Heart left ventricle (tissue), 16 donors: ENCODE measurements at regions not wholly inside any gene's neighbourhood (a gene's known extent, or its start where the extent isn't known, plus 50 kb on each side); places are given as distances from the start of the nearest gene placed in this dataset.

Experiments
- ATAC-seq, 4 donors: fragments of 200-7000 bp; cut with Tn5 transposase; one replicate each; pipeline ENCODE4 v1.9.1; 2020 to 2022; ENCODE audit warnings: moderate library complexity in 4 of 4, mild to moderate bottlenecking in 3 of 4, moderate number of reproducible peaks in 1 of 4
- DNase-seq, 5 donors: peaks; one replicate each; pipeline ENCODE4 v3.0.0-alpha.2; 2020
- H3K27ac ChIP-seq, 12 donors: fragments of 200-600 bp; sonication (generic) in 4 of 12; one replicate each; pipeline versions ENCODE4 v1.5.0 to v1.8.0; 2016 to 2022; ENCODE audit warnings: mild to moderate bottlenecking in 2 of 12
- H3K27me3 ChIP-seq, 9 donors: fragments of 200-600 bp; sonication (generic) in 2 of 9; one replicate each; pipeline versions ENCODE4 v1.5.1 to v1.8.0; 2016 to 2022; ENCODE audit warnings: mild to moderate bottlenecking in 3 of 9
- H3K36me3 ChIP-seq, 9 donors: fragments of 200-600 bp; sonication (generic) in 2 of 9; one replicate each; pipeline versions ENCODE4 v1.5.0 to v1.8.0; 2018 to 2022; ENCODE audit warnings: mild to moderate bottlenecking in 2 of 9
- H3K4me1 ChIP-seq, 12 donors: fragments of 200-600 bp; sonication (generic) in 4 of 12; one replicate each; pipeline versions ENCODE4 v1.5.0 to v1.8.0; 2016 to 2022; ENCODE audit warnings: mild to moderate bottlenecking in 3 of 12
- H3K4me3 ChIP-seq, 12 donors: fragments of 200-600 bp; sonication (generic) in 4 of 12; one replicate each; pipeline versions ENCODE4 v1.5.0 to v1.8.0; 2017 to 2022; ENCODE audit warnings: mild to moderate bottlenecking in 9 of 12, moderate library complexity in 4 of 12
- H3K9me3 ChIP-seq, 12 donors: fragments of 200-600 bp; sonication (generic) in 4 of 12; one replicate each; pipeline versions ENCODE4 v1.5.0 to v1.8.0; 2016 to 2022; ENCODE audit warnings: mild to moderate bottlenecking in 1 of 12
- CTCF ChIP-seq, 12 donors: fragments of 200-600 bp; sonication (generic) in 4 of 12; IDR thresholded peaks; one replicate each; pipeline versions ENCODE4 v1.5.0 to v1.8.0; 2018 to 2022; ENCODE audit warnings: antibody characterized with exemption in 12 of 12, mild to moderate bottlenecking in 5 of 12
- POLR2A ChIP-seq, 2 donors: fragments of 450-650 bp; IDR thresholded peaks; one replicate each; pipeline ENCODE4 v1.6.1; 2017; ENCODE audit warnings: antibody characterized with exemption in 2 of 2, mild to moderate bottlenecking in 2 of 2, moderate library complexity in 2 of 2
- WGBS, 4 donors: extraction: QIAGEN DNeasy Blood & Tissue Kit in 2 of 4; methylation state at CpG; one replicate each; pipeline versions ENCODE4 v1.1.5 to v1.1.7; 2013 to 2018; 5-methylcytosine and 5-hydroxymethylcytosine counted together
- intact Hi-C, 10 donors: fragments of 100-400 bp; cut with DNase I; formaldehyde crosslinking; loops; one replicate each; pipeline versions ENCODE4 v1.11.1 to v1.14.2; 2022
- donor health status: ischemic (EF 13 %, LVEDD 7.1; RV severe dilation, severe dysfunction).
- donor health status: healthy with polysubstance abuse.
- donor health status: DM: no; HTN: yes; CAD: no.
- donor health status: DM: no; HTN: no; CAD: no.
- donor health status: ischemic (EF 25% LVEDD 6.9; RV normal size, moderate dysfunction).
- donor health status: ischemic (EF 25% LVEDD 5.7; RV mildly dilated, moderate dysfunction).
- donor health status: healthy.
- donor health status: DM: yes; HTN: yes; CAD: no.
- donor health status: ischemic (EF 35%, LVEDD 5.7; RV mildly dilated, moderate dysfunction).
- donor health status: nonischemic (EF 11% LVEDD 7.7; RV severe dilation, severe dysfunction).
- donor health status: DM: yes; HTN: yes; CAD: no.
- donor health status: PGD.
- donor health status: ischemic (EF 29% LVEDD 5.4; RV normal size, mild dysfunction).
- donor health status: nonischemic (EF 23%, LVEDD 6.1; RV moderate dilation, normal function).

GRCh38 chr2:217016796-217017419 lies 157.0 kb upstream of the TNP1 start:
- H3K9me3 ChIP-seq: peaks cover 0 to 11% (median 0%) of the 10 kb centered on the region in 12 donors
- peak in 3 of 4 donors; percentile 56 to 82 (median 76) for ATAC-seq
- no peaks in the 10 kb centered on the region for H3K36me3 ChIP-seq
- H3K27me3 ChIP-seq: no peaks in the 10 kb centered on the region
- intact Hi-C loops: loop anchor here in 1 of 10 donors (10.0 kb wide), 1 partner anchor 128 kb away; no protein-coding TSS in a partner anchor
- WGBS, 4 donors: 84 to 92% (median 88%) methylated on average over 7 of the region's 7 CpGs
- peak in 2 of 5 donors; percentile 40 to 45 for DNase-seq
- H3K27ac ChIP-seq: peak overlapping the region in 3 of 12 donors; percentile 2 to 35 (median 10)
- H3K4me1 ChIP-seq: peaks cover 0 to 3% (median 0%) of the 10 kb centered on the region in 12 donors
- TF ChIP-seq POLR2A (IDR thresholded peaks at IDR 0.05) (no peak), CTCF (IDR thresholded peaks at IDR 0.05) (no peak)
- no peak overlapping the region for H3K4me3 ChIP-seq

DNA sequence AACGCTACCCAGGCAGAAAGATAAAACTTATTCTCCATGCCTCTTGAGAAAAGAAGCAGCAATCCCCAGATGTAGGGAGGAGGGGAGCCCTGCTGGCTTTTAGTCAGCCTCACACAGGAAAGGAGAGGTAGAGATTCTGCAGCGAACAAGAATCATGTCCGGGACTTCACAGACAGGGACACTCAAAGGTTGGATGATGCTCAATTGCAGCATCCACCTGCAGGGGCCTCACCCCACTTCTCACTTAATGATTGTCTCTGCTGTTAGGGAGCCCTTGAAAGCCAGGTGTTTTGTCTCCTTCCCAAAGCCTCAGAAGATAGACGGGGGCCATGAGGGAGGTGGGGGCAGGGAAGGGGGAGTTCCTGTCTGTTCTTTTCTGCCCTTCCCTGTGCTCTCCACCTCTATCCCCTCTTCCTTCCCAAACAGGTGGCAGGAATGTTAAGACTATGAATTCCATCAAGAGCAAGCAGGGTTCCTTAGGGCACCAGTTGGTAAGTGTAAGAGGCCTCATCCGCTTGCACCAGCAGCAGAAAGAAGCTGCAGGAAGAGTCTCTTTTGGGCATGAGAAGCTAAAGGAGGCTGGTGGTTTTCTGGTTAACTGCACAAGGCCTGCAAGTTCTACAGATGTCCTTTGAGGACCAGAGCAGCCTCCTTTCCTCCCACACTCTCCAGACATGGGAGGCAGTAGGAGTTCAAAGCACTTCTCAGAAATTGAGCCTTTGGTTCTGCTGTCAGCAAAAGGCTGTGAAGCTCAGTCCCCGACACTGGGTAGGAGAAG lies 154.7 kb upstream of the TNP1 start:
- WGBS, 4 donors: 90 to 96% (median 93%) methylated on average over 6 of the region's 6 CpGs
- H3K4me3 ChIP-seq: no peak overlapping the region
- no peak overlapping the region for H3K27ac ChIP-seq
- intact Hi-C loops: loop anchor here in 1 of 10 donors (10.0 kb wide), 1 partner anchor 130 kb away; no protein-coding TSS in a partner anchor
- no peak for ATAC-seq
- H3K27me3 ChIP-seq: no peaks in the 10 kb centered on the region
- H3K36me3 ChIP-seq: no peaks in the 10 kb centered on the region
- H3K4me1 ChIP-seq: peaks cover 0 to 3% (median 0%) of the 10 kb centered on the region in 12 donors
- H3K9me3 ChIP-seq: peaks cover 0 to 5% (median 0%) of the 10 kb centered on the region in 12 donors
- no peak for TF ChIP-seq POLR2A (IDR thresholded peaks at IDR 0.05)
- no peak for TF ChIP-seq CTCF (IDR thresholded peaks at IDR 0.05)
- no peak for DNase-seq

DNA sequence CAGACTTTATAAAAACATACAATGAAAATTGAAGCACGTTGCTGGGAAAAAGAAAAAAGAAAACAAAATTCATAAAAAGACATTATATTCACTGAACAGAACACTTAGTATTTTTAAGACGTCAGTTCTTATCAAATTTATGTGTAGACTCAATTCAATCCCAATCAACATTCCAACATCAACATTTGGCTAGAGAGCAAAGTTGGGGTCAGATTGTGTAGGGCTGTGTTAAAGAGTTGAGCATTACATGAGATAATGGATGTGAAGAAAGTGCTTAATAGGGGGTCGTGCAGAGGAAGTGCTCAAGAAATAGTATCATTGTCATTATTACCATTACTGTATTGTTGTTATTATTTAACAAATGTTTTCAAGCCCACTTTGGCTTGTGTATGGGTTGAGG lies 154.1 kb upstream of the TNP1 start:
- no peaks in the 10 kb centered on the region for H3K27me3 ChIP-seq
- H3K36me3 ChIP-seq: no peaks in the 10 kb centered on the region
- intact Hi-C loops: loop anchor here in 1 of 10 donors (10.0 kb wide), 1 partner anchor 131 kb away; no protein-coding TSS in a partner anchor
- TF ChIP-seq POLR2A (IDR thresholded peaks at IDR 0.05): no peak
- TF ChIP-seq CTCF (IDR thresholded peaks at IDR 0.05): no peak
- no peak overlapping the region for H3K4me3 ChIP-seq
- WGBS, 4 donors: 72 to 79% (median 76%) methylated on average over 3 of the region's 3 CpGs
- H3K4me1 ChIP-seq: peaks cover 0 to 3% (median 0%) of the 10 kb centered on the region in 12 donors
- no peak for DNase-seq
- ATAC-seq: no peak
- H3K9me3 ChIP-seq: no peaks in the 10 kb centered on the region
- no peak overlapping the region for H3K27ac ChIP-seq

DNA sequence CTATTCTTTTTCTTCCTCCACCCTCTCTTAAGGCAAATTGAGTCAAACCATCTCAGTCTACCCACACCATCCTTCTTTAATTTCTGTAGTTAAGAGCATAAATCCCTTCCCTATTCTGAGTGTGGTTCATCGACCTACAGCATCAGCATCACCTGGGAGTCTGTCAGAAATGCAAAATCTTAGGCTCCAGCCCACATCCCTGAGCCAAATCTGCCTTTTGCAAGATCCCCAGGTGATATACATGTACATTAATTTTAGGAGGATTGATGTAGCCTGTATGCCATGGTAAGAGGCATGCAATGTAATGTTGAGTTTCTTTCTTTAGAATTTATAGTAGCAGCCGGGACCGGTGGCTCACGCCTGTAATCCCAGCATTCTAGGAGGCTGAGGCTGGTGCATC lies 151.7 kb upstream of the TNP1 start:
- 96 to 100% (median 98%) methylated on average over 4 of the region's 4 CpGs for WGBS, 4 donors
- Histone ChIP-seq H3K4me1 (peaks cover 0 to under 1% (median 0%) of the 10 kb centered on the region in 12 donors), H3K27ac (no peak overlapping the region), H3K27me3 (no peaks in the 10 kb centered on the region), H3K36me3 (no peaks in the 10 kb centered on the region), H3K9me3 (no peaks in the 10 kb centered on the region), H3K4me3 (no peak overlapping the region)
- DNase-seq (no peak), ATAC-seq (no peak)
- TF ChIP-seq CTCF (IDR thresholded peaks at IDR 0.05): no peak
- TF ChIP-seq POLR2A (IDR thresholded peaks at IDR 0.05): no peak
- intact Hi-C loops: loop anchor here in 1 of 10 donors (10.0 kb wide), 1 partner anchor 133 kb away; no protein-coding TSS in a partner anchor
